ENCODE measurements at regions not wholly inside any gene's neighbourhood (a gene's known extent, or its start where the extent isn't known, plus 50 kb on each side); places are given as distances from the start of the nearest gene placed in this dataset.

- TF ChIP-seq, protein P1, sequence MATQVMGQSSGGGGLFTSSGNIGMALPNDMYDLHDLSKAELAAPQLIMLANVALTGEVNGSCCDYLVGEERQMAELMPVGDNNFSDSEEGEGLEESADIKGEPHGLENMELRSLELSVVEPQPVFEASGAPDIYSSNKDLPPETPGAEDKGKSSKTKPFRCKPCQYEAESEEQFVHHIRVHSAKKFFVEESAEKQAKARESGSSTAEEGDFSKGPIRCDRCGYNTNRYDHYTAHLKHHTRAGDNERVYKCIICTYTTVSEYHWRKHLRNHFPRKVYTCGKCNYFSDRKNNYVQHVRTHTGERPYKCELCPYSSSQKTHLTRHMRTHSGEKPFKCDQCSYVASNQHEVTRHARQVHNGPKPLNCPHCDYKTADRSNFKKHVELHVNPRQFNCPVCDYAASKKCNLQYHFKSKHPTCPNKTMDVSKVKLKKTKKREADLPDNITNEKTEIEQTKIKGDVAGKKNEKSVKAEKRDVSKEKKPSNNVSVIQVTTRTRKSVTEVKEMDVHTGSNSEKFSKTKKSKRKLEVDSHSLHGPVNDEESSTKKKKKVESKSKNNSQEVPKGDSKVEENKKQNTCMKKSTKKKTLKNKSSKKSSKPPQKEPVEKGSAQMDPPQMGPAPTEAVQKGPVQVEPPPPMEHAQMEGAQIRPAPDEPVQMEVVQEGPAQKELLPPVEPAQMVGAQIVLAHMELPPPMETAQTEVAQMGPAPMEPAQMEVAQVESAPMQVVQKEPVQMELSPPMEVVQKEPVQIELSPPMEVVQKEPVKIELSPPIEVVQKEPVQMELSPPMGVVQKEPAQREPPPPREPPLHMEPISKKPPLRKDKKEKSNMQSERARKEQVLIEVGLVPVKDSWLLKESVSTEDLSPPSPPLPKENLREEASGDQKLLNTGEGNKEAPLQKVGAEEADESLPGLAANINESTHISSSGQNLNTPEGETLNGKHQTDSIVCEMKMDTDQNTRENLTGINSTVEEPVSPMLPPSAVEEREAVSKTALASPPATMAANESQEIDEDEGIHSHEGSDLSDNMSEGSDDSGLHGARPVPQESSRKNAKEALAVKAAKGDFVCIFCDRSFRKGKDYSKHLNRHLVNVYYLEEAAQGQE (IDR thresholded peaks at IDR 0.05; ENCODE audit: borderline replicate concordance), result peak; percentile 64; the same call in 1 of the 2 replicates
- TF ChIP-seq, protein P1 (CRISPR knock-in tag; IDR thresholded peaks at IDR 0.05; ENCODE audit: low read depth), result no peak
- TF ChIP-seq MCM5 (IDR thresholded peaks at IDR 0.05; ENCODE audit: low read depth), result no peak
- 0 out of 2 replicates have a peak, but pooled peaks have one; percentile 15 for TF ChIP-seq JUN (IDR thresholded peaks at IDR 0.05; ENCODE audit: borderline replicate concordance, low read depth, low read length)
- no peak for TF ChIP-seq JUN (CRISPR knock-in tag; IDR thresholded peaks at IDR 0.05; ENCODE audit: borderline replicate concordance)
- no peak for TF ChIP-seq RFX1 (IDR thresholded peaks at IDR 0.05)
- TF ChIP-seq HMG20B (CRISPR knock-in tag; IDR thresholded peaks at IDR 0.05), result no peak
- TF ChIP-seq NONO (IDR thresholded peaks at IDR 0.05; ENCODE audit: low read depth in 2 of 2, low read length in 1 of 2), result peak in 1 of 2 experiments; percentile 22; a peak in 1 of 4 replicates
- TF ChIP-seq, protein P2, sequence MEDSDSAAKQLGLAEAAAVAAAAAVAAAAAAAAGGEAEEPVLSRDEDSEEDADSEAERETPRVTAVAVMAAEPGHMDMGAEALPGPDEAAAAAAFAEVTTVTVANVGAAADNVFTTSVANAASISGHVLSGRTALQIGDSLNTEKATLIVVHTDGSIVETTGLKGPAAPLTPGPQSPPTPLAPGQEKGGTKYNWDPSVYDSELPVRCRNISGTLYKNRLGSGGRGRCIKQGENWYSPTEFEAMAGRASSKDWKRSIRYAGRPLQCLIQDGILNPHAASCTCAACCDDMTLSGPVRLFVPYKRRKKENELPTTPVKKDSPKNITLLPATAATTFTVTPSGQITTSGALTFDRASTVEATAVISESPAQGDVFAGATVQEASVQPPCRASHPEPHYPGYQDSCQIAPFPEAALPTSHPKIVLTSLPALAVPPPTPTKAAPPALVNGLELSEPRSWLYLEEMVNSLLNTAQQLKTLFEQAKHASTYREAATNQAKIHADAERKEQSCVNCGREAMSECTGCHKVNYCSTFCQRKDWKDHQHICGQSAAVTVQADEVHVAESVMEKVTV (CRISPR knock-in tag; IDR thresholded peaks at IDR 0.05), result peak; percentile 33; the same call in 1 of the 2 replicates
- TF ChIP-seq, protein P3, sequence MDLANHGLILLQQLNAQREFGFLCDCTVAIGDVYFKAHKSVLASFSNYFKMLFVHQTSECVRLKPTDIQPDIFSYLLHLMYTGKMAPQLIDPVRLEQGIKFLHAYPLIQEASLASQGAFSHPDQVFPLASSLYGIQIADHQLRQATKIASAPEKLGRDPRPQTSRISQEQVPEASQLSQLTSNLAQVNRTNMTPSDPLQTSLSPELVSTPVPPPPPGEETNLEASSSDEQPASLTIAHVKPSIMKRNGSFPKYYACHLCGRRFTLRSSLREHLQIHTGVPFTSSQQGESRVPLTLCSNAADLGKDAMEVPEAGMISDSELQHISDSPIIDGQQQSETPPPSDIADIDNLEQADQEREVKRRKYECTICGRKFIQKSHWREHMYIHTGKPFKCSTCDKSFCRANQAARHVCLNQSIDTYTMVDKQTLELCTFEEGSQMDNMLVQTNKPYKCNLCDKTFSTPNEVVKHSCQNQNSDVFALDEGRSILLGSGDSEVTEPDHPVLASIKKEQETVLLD (IDR thresholded peaks at IDR 0.05), result no peak
- no peak for TF ChIP-seq ZBTB43 (CRISPR knock-in tag; IDR thresholded peaks at IDR 0.05)
- TF ChIP-seq STAG1 (CRISPR knock-in tag; IDR thresholded peaks at IDR 0.05; ENCODE audit: borderline replicate concordance), result peak; percentile 85; the same call in 1 of the 2 replicates
- TF ChIP-seq HNRNPLL (IDR thresholded peaks at IDR 0.05; ENCODE audit: low read depth, low read length, poor library complexity, severe bottlenecking), result peak; percentile 25
- peak in 1 of 2 experiments; percentile 69; a peak in 2 of 4 replicates for TF ChIP-seq KDM1A (IDR thresholded peaks at IDR 0.05)
- TF ChIP-seq ZNF174 (CRISPR knock-in tag; IDR thresholded peaks at IDR 0.05), result no peak
- TF ChIP-seq CTBP1 (IDR thresholded peaks at IDR 0.05; ENCODE audit: borderline replicate concordance), result peak; percentile 42; the same call in 1 of the 2 replicates
Observed at GRCh38 chr15:66862940-66863335, 160.9 kb downstream of the SMAD6 start (continued).
